HG03025 (cell line): ENCODE measurements at regions not wholly inside any gene's neighbourhood (a gene's known extent, or its start where the extent isn't known, plus 50 kb on each side); places are given as distances from the start of the nearest gene placed in this dataset.
A peak's percentile ranks its signal among the peaks of the same experiment; 100 is the strongest.
"Not testable (repeated sequence)": the region's sequence is repeated elsewhere in the genome, so short reads cannot be mapped to it uniquely, and the experiment has no call there.

Source experiments
- ATAC-seq: cut with Tn5 transposase; IDR thresholded peaks from one replicate; pipeline ENCODE4 v1.9.1; 2021; ENCODE audit warnings: mild to moderate bottlenecking, moderate library complexity; ENCODE audit not compliant: unreplicated experiment, low FRiP score

- ATAC-seq = peak; percentile 75
These were observed 1074.9 kb downstream of the FAM181B start for GRCh38 chr11:81658722-81659121.

GRCh38 chr11:81655351-81655750 lies 1078.3 kb downstream of the FAM181B start:
- no peak for ATAC-seq

DNA sequence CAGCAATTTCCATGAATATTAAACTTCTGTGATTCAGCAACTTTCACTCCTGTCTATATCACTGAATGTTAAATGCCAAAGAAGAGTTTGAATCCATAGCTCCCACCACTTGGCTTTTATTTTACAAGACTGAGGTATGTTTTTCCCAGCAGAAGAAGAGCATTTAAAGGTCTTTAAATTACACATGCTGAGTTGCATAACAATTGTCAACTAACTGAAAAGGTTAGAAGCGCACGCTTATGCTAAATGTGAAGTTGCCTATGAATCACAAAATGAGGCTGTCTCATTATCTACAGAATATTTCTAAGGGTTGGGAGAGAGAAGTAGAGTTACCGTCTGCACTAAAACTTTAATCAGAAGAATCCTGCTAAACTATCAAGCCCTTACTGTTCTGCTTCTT lies 1086.3 kb downstream of the FAM181B start:
- no peak for ATAC-seq

DNA sequence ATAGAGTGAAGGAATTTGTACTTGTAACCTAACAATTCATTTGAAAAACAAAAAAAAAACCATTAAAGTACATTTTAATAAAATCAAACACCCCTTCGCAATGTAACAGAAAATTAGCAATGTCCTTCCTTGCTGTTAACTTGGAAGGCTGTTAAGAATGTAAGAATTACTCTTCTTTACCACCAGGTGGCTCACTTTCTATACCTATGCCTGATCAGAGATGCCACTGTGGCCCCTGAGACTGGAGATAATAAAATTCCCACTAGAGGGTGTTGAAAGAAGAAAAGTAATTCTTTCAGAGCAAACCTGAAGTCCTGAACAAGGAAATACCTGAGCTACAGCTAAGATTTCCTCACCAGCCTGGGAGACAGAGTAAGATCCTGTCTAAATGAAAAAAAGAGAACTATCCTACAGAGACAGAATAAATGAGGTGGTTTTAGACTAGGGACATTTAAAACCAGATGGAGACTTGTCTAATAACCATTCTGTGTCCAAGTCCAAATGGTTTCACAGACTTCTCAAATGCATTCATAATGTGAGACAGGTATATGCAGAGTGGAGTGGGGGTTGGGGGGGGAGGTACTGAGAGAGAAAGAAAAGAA lies 1089.3 kb downstream of the FAM181B start:
- peak; percentile 88 for ATAC-seq

DNA sequence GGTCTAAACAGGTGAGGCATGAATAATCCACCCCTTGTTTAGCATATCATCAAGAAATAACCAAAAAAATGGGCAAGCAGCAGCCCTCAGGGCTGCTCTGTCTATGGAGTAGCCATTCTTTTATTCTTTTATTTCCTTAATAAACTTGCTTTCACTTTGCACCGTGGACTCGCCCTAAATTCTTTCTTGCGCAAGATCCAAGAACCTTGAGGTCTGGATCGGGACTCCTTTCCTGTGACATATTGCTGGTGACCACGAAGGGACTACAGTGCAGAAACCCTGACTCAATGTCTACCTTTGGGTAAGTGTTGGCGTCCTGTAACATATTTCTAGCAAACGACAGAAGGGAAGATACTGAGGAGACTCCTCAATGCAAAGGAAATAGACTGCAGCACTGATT lies 1099.2 kb downstream of the FAM181B start:
- ATAC-seq = no peak

GRCh38 chr11:81602508-81602907 lies 1131.2 kb downstream of the FAM181B start:
- ATAC-seq = no peak

- no peak for ATAC-seq
These were observed 1137.0 kb downstream of the FAM181B start for GRCh38 chr11:81596704-81597103.

GRCh38 chr11:81585390-81585933 lies 1148.2 kb downstream of the FAM181B start:
- no peak for ATAC-seq

DNA sequence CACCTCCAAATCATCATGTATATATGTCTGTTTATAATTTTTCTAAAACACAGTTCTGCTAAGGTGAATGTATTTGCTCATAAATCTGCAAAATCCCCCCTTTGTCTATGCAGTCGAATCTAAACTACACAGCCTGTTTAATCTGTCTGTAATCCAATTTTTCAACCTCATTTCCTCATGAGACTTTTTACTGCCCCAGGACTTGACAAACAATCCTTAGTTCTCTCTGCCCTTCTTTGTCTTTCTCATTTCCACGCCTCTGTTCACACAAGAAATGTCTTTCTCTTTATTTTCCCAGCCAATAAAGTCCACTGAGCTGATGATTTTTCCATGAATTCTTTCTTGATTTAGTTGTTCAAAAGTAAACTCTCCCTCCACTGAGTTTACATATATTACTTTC lies 1154.3 kb downstream of the FAM181B start:
- ATAC-seq = no peak

GRCh38 chr11:81578571-81578970 lies 1155.1 kb downstream of the FAM181B start:
- ATAC-seq = no peak

DNA sequence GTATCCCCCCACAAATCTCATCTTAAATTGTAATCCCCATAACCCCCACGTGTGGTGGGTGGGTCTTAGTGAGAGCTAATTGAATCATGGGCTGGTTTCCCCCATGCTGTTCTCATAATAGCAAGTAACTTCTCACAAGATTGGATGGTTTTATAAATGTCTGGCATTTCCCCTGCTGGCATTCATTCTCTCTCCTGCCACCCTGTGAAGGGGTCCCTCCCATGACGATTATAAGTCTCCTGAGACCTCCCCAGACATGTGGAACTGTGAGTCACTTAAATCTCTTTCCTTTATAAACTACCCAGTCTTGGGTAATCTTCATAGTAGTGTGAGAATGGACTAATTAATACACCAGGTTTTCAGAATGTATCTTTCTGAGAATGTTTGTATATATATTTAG lies 1159.4 kb downstream of the FAM181B start:
- ATAC-seq = no peak

DNA sequence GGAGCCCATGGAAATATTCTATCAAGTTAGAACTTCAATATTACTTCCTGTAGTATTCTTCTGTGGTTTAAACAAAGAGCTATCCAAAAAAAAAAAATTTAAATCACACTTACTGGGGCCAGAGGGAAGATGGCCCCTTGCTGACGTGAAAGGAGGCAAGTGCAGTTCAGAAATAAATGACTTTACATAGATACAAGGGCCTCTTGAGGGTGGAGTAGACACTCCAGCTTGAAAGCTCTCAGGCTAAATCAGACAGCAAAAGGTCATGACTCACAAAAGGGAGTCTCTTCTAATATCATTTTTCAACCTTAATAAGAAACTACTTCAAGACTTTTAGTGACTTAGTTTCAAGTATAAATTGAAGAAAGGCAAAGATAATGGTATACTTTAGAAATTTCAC lies 1160.3 kb downstream of the FAM181B start:
- no peak for ATAC-seq

DNA sequence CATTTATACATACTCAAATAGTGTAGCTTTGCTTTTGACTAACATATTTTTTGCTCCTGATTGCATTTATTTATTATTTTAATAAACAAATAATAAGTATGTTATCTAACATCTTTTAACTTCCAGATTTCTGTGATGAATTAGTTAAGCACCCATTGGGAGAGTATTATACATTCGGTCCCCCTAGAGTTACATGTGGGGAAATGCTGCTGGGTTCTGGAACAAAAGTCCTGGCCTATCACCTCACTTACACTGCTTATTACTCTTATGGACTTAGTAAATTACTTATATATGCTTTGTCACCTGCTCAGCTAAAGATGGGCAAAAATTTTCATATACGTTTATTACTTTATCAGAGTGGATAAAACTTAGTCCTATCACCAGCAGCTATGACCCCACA lies 1163.0 kb downstream of the FAM181B start:
- ATAC-seq = no peak

DNA sequence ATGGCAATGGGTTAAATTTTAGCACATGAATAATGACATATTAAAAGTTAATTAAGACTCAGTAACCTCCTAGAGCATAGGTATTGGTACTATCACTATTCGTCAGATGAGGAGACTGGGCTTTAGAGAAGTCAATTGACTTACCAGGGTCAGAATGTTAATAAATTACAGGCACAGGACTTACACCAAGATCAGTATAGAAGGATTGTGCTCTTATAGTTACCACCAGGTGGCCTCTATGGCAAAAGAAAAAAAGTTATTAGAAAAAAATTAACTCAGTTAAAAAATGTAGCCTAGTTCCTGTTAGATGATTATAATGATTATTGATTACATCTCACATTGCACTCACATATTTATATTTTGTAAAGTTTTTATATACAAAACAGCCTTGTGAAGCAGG lies 1163.7 kb downstream of the FAM181B start:
- ATAC-seq = no peak

GRCh38 chr11:81568918-81569317 lies 1164.7 kb downstream of the FAM181B start:
- ATAC-seq = no peak

- ATAC-seq = no peak
These were observed 1185.5 kb downstream of the FAM181B start for GRCh38 chr11:81548123-81548522.

GRCh38 chr11:81539806-81540205 lies 1193.9 kb downstream of the FAM181B start:
- not testable (repeated sequence) for ATAC-seq

DNA sequence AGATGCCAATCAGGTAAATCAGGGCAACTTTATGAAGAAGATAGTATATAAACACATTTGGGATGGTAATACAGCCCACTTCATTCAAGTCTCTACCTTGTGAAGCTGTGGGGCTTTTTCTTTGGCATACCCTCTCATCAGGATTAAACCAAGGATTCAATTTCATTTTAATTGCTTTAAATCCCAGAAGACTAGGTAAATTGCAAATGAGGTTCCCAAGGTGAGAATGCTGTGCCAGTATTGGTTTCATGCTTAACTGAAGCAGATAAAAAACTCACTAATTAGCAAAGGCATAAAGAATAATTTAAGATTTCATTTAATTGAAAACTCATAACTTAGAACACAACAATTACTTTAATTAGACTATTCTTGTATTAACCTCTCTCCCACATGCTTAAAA lies 1218.1 kb downstream of the FAM181B start:
- ATAC-seq = no peak

DNA sequence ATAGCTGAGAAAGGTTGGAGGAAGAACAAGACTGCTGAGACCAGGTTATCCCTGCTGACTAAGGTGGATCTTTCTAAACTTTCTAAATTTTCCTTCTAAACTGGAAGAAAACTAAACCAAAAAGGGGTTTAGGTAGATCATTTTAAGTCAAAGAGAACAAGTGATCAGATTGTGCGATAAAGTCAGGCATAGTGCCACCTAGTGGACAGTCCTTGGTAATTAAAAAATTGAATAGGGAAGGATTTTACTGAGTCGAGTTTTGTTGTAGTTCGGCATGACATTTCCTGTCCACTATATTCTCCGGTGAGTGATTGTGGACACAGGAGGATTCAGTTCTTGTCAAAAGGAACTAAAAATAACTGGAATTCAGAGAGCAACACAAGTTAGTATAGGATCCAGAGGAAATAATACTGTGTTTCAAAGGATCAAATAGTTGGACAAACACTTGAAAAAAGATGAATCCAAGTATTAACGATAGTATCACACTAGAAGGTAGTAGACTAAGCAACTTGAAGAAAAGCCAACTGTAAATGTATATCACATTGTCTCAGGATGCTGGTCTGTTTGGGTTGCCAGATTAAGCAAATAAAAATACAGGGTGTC lies 1236.4 kb downstream of the FAM181B start:
- no peak for ATAC-seq

DNA sequence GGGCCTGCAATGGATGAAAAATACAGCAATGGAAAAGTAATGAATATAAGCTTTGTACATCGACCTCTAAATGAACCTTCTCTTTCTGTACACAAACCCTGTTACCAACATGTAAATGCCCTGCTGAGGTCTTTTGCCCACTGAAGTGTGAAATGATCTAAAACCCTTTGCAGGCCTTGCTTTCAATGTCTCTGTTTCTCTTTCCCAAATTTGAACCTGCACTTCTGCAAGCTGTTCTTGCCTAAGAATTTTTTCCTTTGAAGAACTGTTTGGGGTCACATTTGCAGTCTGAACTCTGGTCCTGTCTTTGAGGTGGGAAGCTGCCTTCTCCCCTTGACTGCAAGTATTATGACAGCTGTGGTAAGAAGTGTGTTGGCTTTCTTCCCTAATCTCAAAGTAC lies 1237.1 kb downstream of the FAM181B start:
- ATAC-seq = no peak

GRCh38 chr11:81495699-81496292 lies 1237.9 kb downstream of the FAM181B start:
- ATAC-seq = no peak

- ATAC-seq = no peak
These were observed 1239.2 kb downstream of the FAM181B start for GRCh38 chr11:81494431-81494830.
